PFSK-1 (cell line): ENCODE measurements at regions not wholly inside any gene's neighbourhood (a gene's known extent, or its start where the extent isn't known, plus 50 kb on each side); places are given as distances from the start of the nearest gene placed in this dataset.

Source experiments
- POLR2AphosphoS5 ChIP-seq: IDR thresholded peaks from 2 replicates; pipeline ENCODE4 v1.6.1; 2012; ENCODE audit warnings: low read depth, mild to moderate bottlenecking, control low read depth, low read length, moderate library complexity
- TAF1 ChIP-seq: IDR thresholded peaks from 2 replicates; pipeline ENCODE4 v1.6.1; 2012; ENCODE audit warnings: low read length, control low read depth, borderline replicate concordance; ENCODE audit not compliant: insufficient read depth
- TF ChIP-seq, protein P1 (sequence below), 2 experiments: IDR thresholded peaks; 2 replicates each; pipeline versions ENCODE4 v1.6.1 to v1.8.0; 2011 to 2012; ENCODE audit warnings: low read depth in 2 of 2, low read length in 2 of 2, control low read depth in 1 of 2, inconsistent platforms in 1 of 2, mild to moderate bottlenecking in 1 of 2, moderate library complexity in 1 of 2; ENCODE audit not compliant: insufficient read depth in 1 of 2

DNA sequence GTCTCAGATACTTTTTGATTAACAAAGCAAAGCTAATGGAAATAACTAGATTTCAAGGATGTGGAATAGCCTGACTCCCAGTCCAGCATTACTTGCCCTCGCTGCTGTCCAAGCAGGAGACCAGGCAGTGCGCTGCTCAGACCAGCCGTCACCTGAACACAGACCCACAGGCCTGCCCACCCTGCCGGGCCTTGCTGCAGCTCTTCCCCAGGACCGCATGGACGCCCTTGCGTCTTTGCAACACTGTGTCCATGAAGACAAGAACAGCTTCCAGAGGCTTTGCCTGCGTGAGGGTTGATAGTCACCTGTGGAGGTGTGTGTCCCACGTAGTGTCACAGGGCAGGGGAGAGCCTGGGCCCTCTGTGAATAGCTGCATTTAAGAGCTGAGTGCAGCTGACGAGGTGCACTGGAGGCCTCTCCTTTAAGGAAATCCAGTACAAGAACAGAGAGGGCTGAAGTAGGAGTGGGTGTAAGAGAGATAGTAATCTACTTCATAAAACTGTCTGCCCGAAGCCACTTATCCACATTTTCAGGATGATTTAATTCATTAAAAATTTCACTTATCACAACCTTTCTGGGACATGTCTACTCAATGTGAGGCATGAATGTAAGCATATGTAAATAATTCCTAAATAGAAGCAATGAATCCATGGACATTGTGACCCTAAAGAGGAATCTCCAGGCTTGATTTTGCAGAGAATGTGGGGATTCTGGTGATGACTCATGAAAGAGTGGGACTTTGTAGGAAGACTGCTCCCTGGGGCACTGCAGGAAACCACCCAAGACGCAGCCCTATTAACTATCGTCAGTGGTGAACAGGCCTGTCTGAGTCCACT, 176.2 kb upstream of the RAB4A start:
- no peak for TF ChIP-seq TAF1
- TF ChIP-seq, protein P1, sequence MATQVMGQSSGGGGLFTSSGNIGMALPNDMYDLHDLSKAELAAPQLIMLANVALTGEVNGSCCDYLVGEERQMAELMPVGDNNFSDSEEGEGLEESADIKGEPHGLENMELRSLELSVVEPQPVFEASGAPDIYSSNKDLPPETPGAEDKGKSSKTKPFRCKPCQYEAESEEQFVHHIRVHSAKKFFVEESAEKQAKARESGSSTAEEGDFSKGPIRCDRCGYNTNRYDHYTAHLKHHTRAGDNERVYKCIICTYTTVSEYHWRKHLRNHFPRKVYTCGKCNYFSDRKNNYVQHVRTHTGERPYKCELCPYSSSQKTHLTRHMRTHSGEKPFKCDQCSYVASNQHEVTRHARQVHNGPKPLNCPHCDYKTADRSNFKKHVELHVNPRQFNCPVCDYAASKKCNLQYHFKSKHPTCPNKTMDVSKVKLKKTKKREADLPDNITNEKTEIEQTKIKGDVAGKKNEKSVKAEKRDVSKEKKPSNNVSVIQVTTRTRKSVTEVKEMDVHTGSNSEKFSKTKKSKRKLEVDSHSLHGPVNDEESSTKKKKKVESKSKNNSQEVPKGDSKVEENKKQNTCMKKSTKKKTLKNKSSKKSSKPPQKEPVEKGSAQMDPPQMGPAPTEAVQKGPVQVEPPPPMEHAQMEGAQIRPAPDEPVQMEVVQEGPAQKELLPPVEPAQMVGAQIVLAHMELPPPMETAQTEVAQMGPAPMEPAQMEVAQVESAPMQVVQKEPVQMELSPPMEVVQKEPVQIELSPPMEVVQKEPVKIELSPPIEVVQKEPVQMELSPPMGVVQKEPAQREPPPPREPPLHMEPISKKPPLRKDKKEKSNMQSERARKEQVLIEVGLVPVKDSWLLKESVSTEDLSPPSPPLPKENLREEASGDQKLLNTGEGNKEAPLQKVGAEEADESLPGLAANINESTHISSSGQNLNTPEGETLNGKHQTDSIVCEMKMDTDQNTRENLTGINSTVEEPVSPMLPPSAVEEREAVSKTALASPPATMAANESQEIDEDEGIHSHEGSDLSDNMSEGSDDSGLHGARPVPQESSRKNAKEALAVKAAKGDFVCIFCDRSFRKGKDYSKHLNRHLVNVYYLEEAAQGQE (IDR thresholded peaks at IDR 0.05; ENCODE audit: insufficient read depth in 1 of 2, low read depth in 2 of 2, low read length in 2 of 2): no peak
- TF ChIP-seq POLR2AphosphoS5: no peak
